ENCODE measurements at regions not wholly inside any gene's neighbourhood (a gene's known extent, or its start where the extent isn't known, plus 50 kb on each side); places are given as distances from the start of the nearest gene placed in this dataset.

DNA sequence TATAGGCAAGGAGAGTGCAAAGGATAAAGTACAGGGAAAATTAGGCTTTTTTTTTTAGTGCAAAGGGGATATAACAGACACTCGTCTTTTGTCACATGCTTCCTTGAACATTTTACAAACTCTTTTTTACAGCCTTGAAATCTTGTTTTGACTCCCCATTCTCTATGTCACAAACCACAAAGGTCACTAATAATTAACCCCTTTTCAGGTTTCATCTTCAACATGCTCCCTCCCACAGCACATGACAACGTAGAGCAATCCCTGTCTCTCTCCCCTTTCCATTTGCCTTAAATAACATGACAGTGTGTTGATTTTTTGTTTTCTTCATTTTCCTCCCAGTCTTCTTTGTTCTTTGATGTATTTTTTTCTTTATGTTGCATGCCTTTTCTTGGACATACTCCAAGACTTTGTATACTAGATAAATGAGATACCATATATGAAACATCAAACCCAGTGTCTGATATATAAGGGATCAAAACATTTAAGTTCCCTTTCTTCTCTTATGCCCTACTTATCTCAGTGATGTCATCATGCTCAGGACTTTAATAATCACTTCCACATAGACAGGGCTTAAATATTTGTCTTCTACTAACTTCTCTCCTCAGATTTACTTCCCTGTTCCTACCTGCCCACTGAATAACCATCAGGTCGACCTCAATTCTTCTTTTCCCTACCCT is 378.7 kb upstream of the HSF2 start:
- no peak for ATAC-seq
- ChIA-PET POLR2A (ENCODE audit: unreplicated experiment) (no interaction called here), CTCF (no interaction called here)
- no peaks in the 10 kb centered on the region for H3K79me2 ChIP-seq (ENCODE audit: low read length)
- H3K9ac ChIP-seq (ENCODE audit: low read length), result no peak overlapping the region
- H3K9me3 ChIP-seq (ENCODE audit: low read length), result no peaks in the 10 kb centered on the region
- H4K20me1 ChIP-seq (ENCODE audit: low read length), result no peaks in the 10 kb centered on the region
- no peak for DNase-seq
- H3K4me2 ChIP-seq (ENCODE audit: low read length), result no peak overlapping the region
- H3K27ac ChIP-seq (ENCODE audit: low read length), result no peak overlapping the region
- TF ChIP-seq, protein P1, sequence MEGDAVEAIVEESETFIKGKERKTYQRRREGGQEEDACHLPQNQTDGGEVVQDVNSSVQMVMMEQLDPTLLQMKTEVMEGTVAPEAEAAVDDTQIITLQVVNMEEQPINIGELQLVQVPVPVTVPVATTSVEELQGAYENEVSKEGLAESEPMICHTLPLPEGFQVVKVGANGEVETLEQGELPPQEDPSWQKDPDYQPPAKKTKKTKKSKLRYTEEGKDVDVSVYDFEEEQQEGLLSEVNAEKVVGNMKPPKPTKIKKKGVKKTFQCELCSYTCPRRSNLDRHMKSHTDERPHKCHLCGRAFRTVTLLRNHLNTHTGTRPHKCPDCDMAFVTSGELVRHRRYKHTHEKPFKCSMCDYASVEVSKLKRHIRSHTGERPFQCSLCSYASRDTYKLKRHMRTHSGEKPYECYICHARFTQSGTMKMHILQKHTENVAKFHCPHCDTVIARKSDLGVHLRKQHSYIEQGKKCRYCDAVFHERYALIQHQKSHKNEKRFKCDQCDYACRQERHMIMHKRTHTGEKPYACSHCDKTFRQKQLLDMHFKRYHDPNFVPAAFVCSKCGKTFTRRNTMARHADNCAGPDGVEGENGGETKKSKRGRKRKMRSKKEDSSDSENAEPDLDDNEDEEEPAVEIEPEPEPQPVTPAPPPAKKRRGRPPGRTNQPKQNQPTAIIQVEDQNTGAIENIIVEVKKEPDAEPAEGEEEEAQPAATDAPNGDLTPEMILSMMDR (conservative IDR thresholded peaks at IDR 0.05; ENCODE audit: low read depth, low read length), result no peak
- TF ChIP-seq EZH2phosphoT487 (IDR thresholded peaks at IDR 0.05; ENCODE audit: borderline replicate concordance, low read length) (no peak), EZH2 (IDR thresholded peaks at IDR 0.05; ENCODE audit: low read length, unreplicated experiment) (no peak)
- H3K9me2 ChIP-seq (replicated peaks; ENCODE audit: low read length), result no peaks in the 10 kb centered on the region
- intact Hi-C loops (cut with micrococcal nuclease), result no loop called here
- no peaks in the 10 kb centered on the region for H3K4me1 ChIP-seq (ENCODE audit: insufficient read depth, low read length)
- peaks cover 2% of the 10 kb centered on the region; the same call in 1 of the 2 replicates for H3K27me3 ChIP-seq (ENCODE audit: low read length)
- no peak overlapping the region for H2AFZ ChIP-seq (ENCODE audit: low read length)
- H3F3A ChIP-seq (ENCODE audit: low read length, unreplicated experiment), result no peaks in the 10 kb centered on the region
- BruUV-seq (replicated peaks), result no TSS peak
- no peaks in the 10 kb centered on the region for H3K36me3 ChIP-seq (ENCODE audit: low read depth, low read length)
- H3K4me3 ChIP-seq (ENCODE audit: low read length), result no peak overlapping the region

DNA sequence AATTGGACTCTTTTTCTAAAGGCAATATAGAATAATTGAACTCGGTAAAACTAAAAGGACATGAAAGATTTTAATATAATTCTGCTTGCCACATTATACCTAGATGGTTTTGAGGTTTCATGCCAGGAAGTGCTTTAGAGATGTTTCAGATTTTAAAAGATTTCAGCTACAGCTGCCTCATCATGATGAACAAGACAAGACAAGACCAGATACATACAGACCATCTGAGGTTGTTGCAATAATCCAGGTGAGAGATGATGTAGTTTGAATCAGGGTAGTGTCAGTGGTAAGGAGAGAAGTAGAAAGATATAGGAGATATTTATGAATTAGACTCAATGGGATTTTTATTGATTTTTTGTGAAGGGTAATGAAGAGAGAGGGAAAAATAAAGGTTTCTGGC is 374.3 kb upstream of the HSF2 start:
- Histone ChIP-seq H3K9ac (ENCODE audit: low read length) (no peak overlapping the region), H3K9me2 (replicated peaks; ENCODE audit: low read length) (no peaks in the 10 kb centered on the region), H3K4me2 (ENCODE audit: low read length) (no peak overlapping the region), H3K27me3 (ENCODE audit: low read length) (no peaks in the 10 kb centered on the region), H3K27ac (ENCODE audit: low read length) (no peak overlapping the region), H3F3A (ENCODE audit: low read length, unreplicated experiment) (no peaks in the 10 kb centered on the region), H3K4me3 (ENCODE audit: low read length) (no peak overlapping the region), H3K79me2 (ENCODE audit: low read length) (no peaks in the 10 kb centered on the region), H3K9me3 (ENCODE audit: low read length) (no peaks in the 10 kb centered on the region), H3K36me3 (ENCODE audit: low read depth, low read length) (no peaks in the 10 kb centered on the region), H2AFZ (ENCODE audit: low read length) (no peak overlapping the region), H4K20me1 (ENCODE audit: low read length) (no peaks in the 10 kb centered on the region), H3K4me1 (ENCODE audit: insufficient read depth, low read length) (no peaks in the 10 kb centered on the region)
- ChIA-PET CTCF (no interaction called here), POLR2A (ENCODE audit: unreplicated experiment) (no interaction called here)
- DNase-seq, result no peak
- TF ChIP-seq EZH2phosphoT487 (IDR thresholded peaks at IDR 0.05; ENCODE audit: borderline replicate concordance, low read length), result no peak
- TF ChIP-seq, protein P1 (conservative IDR thresholded peaks at IDR 0.05; ENCODE audit: low read depth, low read length), result no peak
- no peak for TF ChIP-seq EZH2 (IDR thresholded peaks at IDR 0.05; ENCODE audit: low read length, unreplicated experiment)
- no peak for ATAC-seq
- intact Hi-C loops (cut with micrococcal nuclease), result no loop called here
- BruUV-seq (replicated peaks), result no TSS peak

DNA sequence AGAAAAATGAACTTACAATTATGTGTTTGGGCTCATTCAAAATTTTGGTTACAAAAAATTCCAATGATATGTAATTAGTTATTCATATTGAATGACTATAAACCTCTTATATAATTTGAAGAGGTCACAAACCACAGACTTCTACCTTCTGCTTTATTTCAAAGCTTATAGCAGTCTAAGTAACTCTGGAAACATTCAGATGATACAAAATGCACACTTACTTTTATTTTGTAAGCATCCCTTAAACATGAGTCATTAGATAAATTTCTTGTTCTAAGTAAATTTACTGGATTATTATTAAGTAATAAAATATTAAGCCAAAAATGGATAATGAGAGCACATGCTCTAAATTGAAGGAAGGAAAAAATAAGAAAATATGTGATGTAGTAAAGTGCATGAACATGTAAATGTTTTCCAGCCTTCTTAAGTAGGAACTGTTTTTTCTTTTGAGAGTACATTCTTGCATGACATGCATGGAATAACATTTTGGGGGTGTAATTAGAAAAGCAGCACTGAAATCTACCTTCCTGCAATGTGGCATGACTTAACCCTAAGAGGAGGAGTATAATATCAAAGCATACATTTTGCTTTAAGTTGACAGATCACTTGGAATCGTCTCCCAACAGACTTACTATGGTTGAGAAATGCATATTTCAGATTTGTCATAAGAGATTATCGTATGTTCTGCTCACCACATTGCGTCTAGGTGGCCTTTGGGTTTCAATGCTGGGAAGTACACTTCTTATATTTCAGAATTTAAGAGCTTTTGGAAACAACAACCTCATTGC is 372.7 kb upstream of the HSF2 start:
- TF ChIP-seq EZH2phosphoT487 (IDR thresholded peaks at IDR 0.05; ENCODE audit: borderline replicate concordance, low read length) (no peak), EZH2 (IDR thresholded peaks at IDR 0.05; ENCODE audit: low read length, unreplicated experiment) (no peak)
- TF ChIP-seq, protein P1 (conservative IDR thresholded peaks at IDR 0.05; ENCODE audit: low read depth, low read length), result no peak
- DNase-seq (no peak), ATAC-seq (no peak)
- Histone ChIP-seq H3K4me2 (ENCODE audit: low read length) (no peak overlapping the region), H3K4me3 (ENCODE audit: low read length) (no peak overlapping the region), H3K79me2 (ENCODE audit: low read length) (no peaks in the 10 kb centered on the region), H3K27me3 (ENCODE audit: low read length) (no peaks in the 10 kb centered on the region), H3K27ac (ENCODE audit: low read length) (no peak overlapping the region), H4K20me1 (ENCODE audit: low read length) (no peaks in the 10 kb centered on the region), H3K9me3 (ENCODE audit: low read length) (no peaks in the 10 kb centered on the region), H2AFZ (ENCODE audit: low read length) (no peak overlapping the region), H3K4me1 (ENCODE audit: insufficient read depth, low read length) (no peaks in the 10 kb centered on the region), H3K9ac (ENCODE audit: low read length) (no peak overlapping the region), H3F3A (ENCODE audit: low read length, unreplicated experiment) (no peaks in the 10 kb centered on the region), H3K36me3 (ENCODE audit: low read depth, low read length) (no peaks in the 10 kb centered on the region), H3K9me2 (replicated peaks; ENCODE audit: low read length) (no peaks in the 10 kb centered on the region)
- BruUV-seq (replicated peaks), result no TSS peak
- POLR2A ChIA-PET (ENCODE audit: unreplicated experiment), result no interaction called here
- intact Hi-C loops (cut with micrococcal nuclease), result no loop called here
- CTCF ChIA-PET, result no interaction called here

Measured in PC-3 (cell line).